ENCODE measurements at regions not wholly inside any gene's neighbourhood (a gene's known extent, or its start where the extent isn't known, plus 50 kb on each side); places are given as distances from the start of the nearest gene placed in this dataset.

DNA sequence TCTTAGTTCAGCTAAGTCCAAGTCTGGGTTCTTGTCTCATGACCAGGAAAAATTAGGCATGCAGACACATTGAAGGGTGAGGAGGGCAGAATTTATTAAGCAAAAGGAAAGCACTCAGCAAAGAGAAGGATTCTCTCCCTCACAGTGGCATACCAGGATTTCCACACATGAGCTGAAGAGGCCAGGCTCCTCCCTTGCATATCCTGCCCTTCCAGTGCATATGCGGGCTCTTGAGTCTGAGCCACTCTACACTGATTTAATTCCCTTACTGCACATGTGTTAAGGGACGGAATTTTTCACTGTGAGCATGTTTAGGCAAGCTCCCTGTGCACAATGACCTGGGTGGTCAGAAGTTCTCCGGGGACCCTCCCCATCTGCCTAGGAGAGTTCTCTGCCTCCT lies 652.7 kb upstream of the POM121L12 start:
- no peak overlapping the region for H3K27ac Mint-ChIP-seq (ENCODE audit: unreplicated experiment)
- TF ChIP-seq, protein P1, sequence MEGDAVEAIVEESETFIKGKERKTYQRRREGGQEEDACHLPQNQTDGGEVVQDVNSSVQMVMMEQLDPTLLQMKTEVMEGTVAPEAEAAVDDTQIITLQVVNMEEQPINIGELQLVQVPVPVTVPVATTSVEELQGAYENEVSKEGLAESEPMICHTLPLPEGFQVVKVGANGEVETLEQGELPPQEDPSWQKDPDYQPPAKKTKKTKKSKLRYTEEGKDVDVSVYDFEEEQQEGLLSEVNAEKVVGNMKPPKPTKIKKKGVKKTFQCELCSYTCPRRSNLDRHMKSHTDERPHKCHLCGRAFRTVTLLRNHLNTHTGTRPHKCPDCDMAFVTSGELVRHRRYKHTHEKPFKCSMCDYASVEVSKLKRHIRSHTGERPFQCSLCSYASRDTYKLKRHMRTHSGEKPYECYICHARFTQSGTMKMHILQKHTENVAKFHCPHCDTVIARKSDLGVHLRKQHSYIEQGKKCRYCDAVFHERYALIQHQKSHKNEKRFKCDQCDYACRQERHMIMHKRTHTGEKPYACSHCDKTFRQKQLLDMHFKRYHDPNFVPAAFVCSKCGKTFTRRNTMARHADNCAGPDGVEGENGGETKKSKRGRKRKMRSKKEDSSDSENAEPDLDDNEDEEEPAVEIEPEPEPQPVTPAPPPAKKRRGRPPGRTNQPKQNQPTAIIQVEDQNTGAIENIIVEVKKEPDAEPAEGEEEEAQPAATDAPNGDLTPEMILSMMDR (IDR thresholded peaks at IDR 0.05): no peak
- no peaks in the 10 kb centered on the region for H3K27me3 Mint-ChIP-seq (ENCODE audit: low read depth)
- no peaks in the 10 kb centered on the region for H3K36me3 Mint-ChIP-seq (ENCODE audit: low read depth)
- peaks cover 22% of the 10 kb centered on the region for H3K9me3 Mint-ChIP-seq (ENCODE audit: low read depth)
- no peak overlapping the region for H3K4me3 Mint-ChIP-seq (ENCODE audit: unreplicated experiment)
- no peaks in the 10 kb centered on the region for H3K4me1 Mint-ChIP-seq (ENCODE audit: low read depth)
- DNase-seq (ENCODE audit: low spot score): no peak

DNA sequence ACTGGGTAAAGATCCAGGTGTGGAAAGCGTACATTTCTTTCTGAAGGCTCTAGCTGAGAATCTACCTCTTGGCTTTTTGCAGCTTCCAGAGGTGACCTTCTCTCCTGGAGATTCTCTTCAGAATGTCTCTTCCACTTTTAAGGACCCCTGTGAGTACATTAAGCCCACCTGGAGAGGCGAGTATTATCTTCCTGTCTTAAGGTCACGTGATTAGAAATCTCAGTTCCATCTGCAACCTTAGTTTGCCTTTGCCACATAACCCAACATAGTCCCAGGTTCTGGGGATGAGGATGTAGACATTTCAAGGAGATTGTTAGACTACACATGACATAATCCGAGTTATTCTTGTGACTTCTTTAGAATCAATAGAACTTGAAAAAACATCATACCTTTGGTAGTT lies 665.5 kb upstream of the POM121L12 start:
- peaks cover 50% of the 10 kb centered on the region for H3K9me3 Mint-ChIP-seq (ENCODE audit: low read depth)
- H3K27me3 Mint-ChIP-seq (ENCODE audit: low read depth): no peaks in the 10 kb centered on the region
- peaks cover 1% of the 10 kb centered on the region for H3K36me3 Mint-ChIP-seq (ENCODE audit: low read depth)
- no peak for DNase-seq (ENCODE audit: low spot score)
- no peaks in the 10 kb centered on the region for H3K4me1 Mint-ChIP-seq (ENCODE audit: low read depth)
- H3K27ac Mint-ChIP-seq (ENCODE audit: unreplicated experiment): no peak overlapping the region
- no peak overlapping the region for H3K4me3 Mint-ChIP-seq (ENCODE audit: unreplicated experiment)
- TF ChIP-seq, protein P1 (IDR thresholded peaks at IDR 0.05): no peak

DNA sequence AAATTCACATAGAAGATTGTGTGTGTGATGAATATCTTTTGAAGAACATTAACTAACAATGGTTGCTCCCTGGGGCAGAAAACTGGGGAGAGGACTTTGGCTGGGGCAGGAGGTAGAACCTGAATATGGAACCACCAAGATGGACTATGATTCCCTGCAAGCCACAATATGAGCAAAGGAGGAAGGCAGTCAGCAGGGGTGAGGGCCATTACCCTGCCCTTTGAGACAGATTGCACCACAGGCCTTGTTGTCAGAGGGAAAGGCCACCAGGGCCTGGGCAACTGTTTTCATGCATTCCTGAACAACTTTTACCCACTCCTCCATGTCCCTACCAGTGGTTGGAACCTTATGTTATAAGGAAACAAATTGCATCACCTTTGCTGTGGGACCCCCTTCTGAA lies 670.1 kb upstream of the POM121L12 start:
- Mint-ChIP-seq H3K4me3 (ENCODE audit: unreplicated experiment) (no peak overlapping the region), H3K36me3 (ENCODE audit: low read depth) (peaks cover 1% of the 10 kb centered on the region), H3K27ac (ENCODE audit: unreplicated experiment) (no peak overlapping the region), H3K27me3 (ENCODE audit: low read depth) (no peaks in the 10 kb centered on the region), H3K4me1 (ENCODE audit: low read depth) (no peaks in the 10 kb centered on the region), H3K9me3 (ENCODE audit: low read depth) (peaks cover 34% of the 10 kb centered on the region)
- DNase-seq (ENCODE audit: low spot score): no peak
- TF ChIP-seq, protein P1 (IDR thresholded peaks at IDR 0.05): no peak

DNA sequence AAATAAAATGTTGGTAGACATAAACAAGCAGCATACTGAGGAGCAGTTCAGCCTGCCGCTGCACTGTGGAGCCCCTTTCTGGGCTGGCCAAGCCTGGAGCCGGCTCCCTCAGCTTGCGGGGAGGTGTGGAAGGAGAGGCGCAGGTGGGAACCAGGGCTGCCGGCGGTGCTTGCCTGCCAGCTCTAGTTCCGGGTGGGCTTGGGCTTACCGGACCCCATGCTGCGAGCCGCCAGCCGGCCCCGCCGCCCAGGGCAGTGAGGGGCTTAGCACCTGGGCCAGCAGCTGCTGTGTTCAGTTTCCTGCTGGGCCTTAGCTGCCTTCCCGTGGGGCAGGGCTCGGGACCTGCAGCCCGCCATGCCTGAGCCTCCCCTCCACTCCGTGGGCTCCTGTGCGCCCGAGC lies 672.9 kb upstream of the POM121L12 start:
- Mint-ChIP-seq H3K9me3 (ENCODE audit: low read depth) (peaks cover 19% of the 10 kb centered on the region), H3K4me1 (ENCODE audit: low read depth) (no peaks in the 10 kb centered on the region), H3K36me3 (ENCODE audit: low read depth) (peaks cover 1% of the 10 kb centered on the region), H3K27ac (ENCODE audit: unreplicated experiment) (no peak overlapping the region), H3K4me3 (ENCODE audit: unreplicated experiment) (no peak overlapping the region), H3K27me3 (ENCODE audit: low read depth) (no peaks in the 10 kb centered on the region)
- DNase-seq (ENCODE audit: low spot score): no peak
- TF ChIP-seq, protein P1 (IDR thresholded peaks at IDR 0.05): no peak

GRCh38 chr7:52360541-52360940 lies 674.9 kb upstream of the POM121L12 start:
- Mint-ChIP-seq H3K4me3 (ENCODE audit: unreplicated experiment) (no peak overlapping the region), H3K36me3 (ENCODE audit: low read depth) (no peaks in the 10 kb centered on the region), H3K27me3 (ENCODE audit: low read depth) (no peaks in the 10 kb centered on the region)

More at GRCh38 chr7:52360541-52360940, 674.9 kb upstream of the POM121L12 start:
- DNase-seq (ENCODE audit: low spot score): no peak
- H3K27ac Mint-ChIP-seq (ENCODE audit: unreplicated experiment): no peak overlapping the region
- peaks cover 21% of the 10 kb centered on the region for H3K9me3 Mint-ChIP-seq (ENCODE audit: low read depth)
- TF ChIP-seq, protein P1 (IDR thresholded peaks at IDR 0.05): no peak
- no peaks in the 10 kb centered on the region for H3K4me1 Mint-ChIP-seq (ENCODE audit: low read depth)

Measured in chondrocyte (in vitro differentiated cells).